ENCODE measurements at regions not wholly inside any gene's neighbourhood (a gene's known extent, or its start where the extent isn't known, plus 50 kb on each side); places are given as distances from the start of the nearest gene placed in this dataset.

GRCh38 chr2:11050565-11050964, 104.7 kb upstream of the SLC66A3 start:
- DNase-seq, result no peak

- DNase-seq, result no peak
These were observed 104.0 kb upstream of the SLC66A3 start for GRCh38 chr2:11051280-11051679.

- no peak for DNase-seq
These were observed 101.7 kb upstream of the SLC66A3 start for GRCh38 chr2:11053546-11053945.

- no peak for DNase-seq
These were observed 100.2 kb upstream of the SLC66A3 start for GRCh38 chr2:11054783-11055678.

- no peak for DNase-seq
These were observed 99.5 kb upstream of the SLC66A3 start for GRCh38 chr2:11055679-11056215.

- peak in 2 of 3 experiments; percentile 15 to 100 for DNase-seq
These were observed 98.7 kb upstream of the SLC66A3 start for GRCh38 chr2:11056614-11057013.

- no peak for DNase-seq
These were observed 98.2 kb upstream of the SLC66A3 start for GRCh38 chr2:11057031-11057430.

- no peak for DNase-seq
These were observed 97.1 kb upstream of the SLC66A3 start for GRCh38 chr2:11058129-11058528.

- DNase-seq, result no peak
These were observed 94.7 kb upstream of the SLC66A3 start for GRCh38 chr2:11060376-11061169.

- no peak for DNase-seq
These were observed 89.3 kb upstream of the SLC66A3 start for GRCh38 chr2:11065833-11066485.

- no peak for DNase-seq
These were observed 87.8 kb upstream of the SLC66A3 start for GRCh38 chr2:11067221-11068078.

- no peak for DNase-seq
These were observed 87.1 kb upstream of the SLC66A3 start for GRCh38 chr2:11068079-11068741.

GRCh38 chr2:11068856-11069526, 86.3 kb upstream of the SLC66A3 start:
- no peak for DNase-seq

- no peak for DNase-seq
These were observed 85.6 kb upstream of the SLC66A3 start for GRCh38 chr2:11069566-11070185.

GRCh38 chr2:11071211-11071610, 84.1 kb upstream of the SLC66A3 start:
- DNase-seq, result no peak

GRCh38 chr2:11071939-11072338, 83.3 kb upstream of the SLC66A3 start:
- no peak for DNase-seq

GRCh38 chr2:11072550-11072949, 82.7 kb upstream of the SLC66A3 start:
- no peak for DNase-seq

- peak in 2 of 3 experiments; percentile 34 to 67 for DNase-seq
These were observed 82.0 kb upstream of the SLC66A3 start for GRCh38 chr2:11073251-11073650.

GRCh38 chr2:11073776-11074175, 81.5 kb upstream of the SLC66A3 start:
- peak in 1 of 3 experiments; percentile 45 for DNase-seq

- no peak for DNase-seq
These were observed 80.9 kb upstream of the SLC66A3 start for GRCh38 chr2:11074246-11074820.
